SU-DHL-6 (cell line): ENCODE measurements at regions not wholly inside any gene's neighbourhood (a gene's known extent, or its start where the extent isn't known, plus 50 kb on each side); places are given as distances from the start of the nearest gene placed in this dataset.

Experiments used
- H2AFZ ChIP-seq: fragments of 200-600 bp; sonication (generic); 2 replicates; pipeline ENCODE4 v1.6.1; 2014; ENCODE audit warnings: low read depth, mild to moderate bottlenecking, moderate library complexity, mixed read lengths, antibody characterized with exemption, low read length; ENCODE audit not compliant: severe bottlenecking
- H3F3A ChIP-seq: fragments of 200-600 bp; shearing (Covaris generic); 2 replicates; pipeline ENCODE4 v1.6.0; 2016; ENCODE audit warnings: antibody characterized with exemption, mild to moderate bottlenecking; ENCODE audit not compliant: insufficient read depth
- H3K27ac ChIP-seq: fragments of 200-600 bp; sonication (generic); 2 replicates; pipeline ENCODE4 v1.5.1; 2016; ENCODE audit warnings: low read depth, mild to moderate bottlenecking, low read length, moderate library complexity, mixed read lengths
- H3K27me3 ChIP-seq: fragments of 200-600 bp; sonication (generic), shearing (Covaris generic); 2 replicates; pipeline ENCODE4 v1.6.0; 2014; ENCODE audit warnings: mild to moderate bottlenecking, low read length
- H3K36me3 ChIP-seq: fragments of 200-600 bp; sonication (generic); 2 replicates; pipeline ENCODE4 v1.6.1; 2014; ENCODE audit warnings: mild to moderate bottlenecking, low read length, mixed read lengths
- H3K4me2 ChIP-seq: fragments of 300-600, 200-600 bp; shearing (Covaris generic), sonication (generic); 2 replicates; pipeline ENCODE4 v1.6.0; 2014; ENCODE audit warnings: low read length, low read depth, mild to moderate bottlenecking; ENCODE audit not compliant: poor library complexity, severe bottlenecking
- H3K4me3 ChIP-seq: fragments of 200-600 bp; sonication (generic); 2 replicates; pipeline ENCODE4 v1.5.1; 2014; ENCODE audit warnings: antibody characterized with exemption, low read length, mild to moderate bottlenecking, mixed read lengths; ENCODE audit not compliant: insufficient read depth, poor library complexity, severe bottlenecking
- H3K79me2 ChIP-seq: fragments of 200-600 bp; sonication (generic); 2 replicates; pipeline ENCODE4 v1.6.1; 2014; ENCODE audit warnings: mild to moderate bottlenecking, low read length, moderate library complexity; ENCODE audit not compliant: insufficient read depth
- H3K9ac ChIP-seq: fragments of 200-600 bp; sonication (generic); 2 replicates; pipeline ENCODE4 v1.7.0; 2014; ENCODE audit warnings: mild to moderate bottlenecking, low read length
- H3K9me2 ChIP-seq: fragments of 200-600 bp; sonication (generic); replicated peaks from 2 replicates; pipeline ENCODE4 v1.6.1; 2014; ENCODE audit warnings: low read length; ENCODE audit not compliant: insufficient read depth
- H3K9me3 ChIP-seq: fragments of 200-600 bp; sonication (generic); 2 replicates; pipeline ENCODE4 v1.6.1; 2014; ENCODE audit warnings: low read length, mixed read lengths; ENCODE audit not compliant: insufficient read depth
- H4K20me1 ChIP-seq: fragments of 200-600 bp; sonication (generic); 2 replicates; pipeline ENCODE4 v1.6.1; 2014; ENCODE audit warnings: low read depth, mild to moderate bottlenecking, antibody characterized with exemption, low read length, moderate library complexity, mixed read lengths
- CTCF ChIP-seq: fragments of 200-600 bp; sonication (generic); IDR thresholded peaks from one replicate; pipeline ENCODE4 v1.5.1; 2017; ENCODE audit warnings: antibody characterized with exemption, mild to moderate bottlenecking, low read length, moderate library complexity; ENCODE audit not compliant: insufficient read depth, poor library complexity, severe bottlenecking
- EZH2phosphoT487 ChIP-seq: fragments of 200-600 bp; sonication (generic), shearing (Covaris generic); conservative IDR thresholded peaks from 2 replicates; pipeline ENCODE4 v1.6.1; 2018; ENCODE audit warnings: mild to moderate bottlenecking, antibody characterized with exemption, low read length, moderate library complexity, mixed read lengths

GRCh38 chr14:104476437-104476836 lies 103.1 kb upstream of the C14orf180 start:
- Histone ChIP-seq H4K20me1 (no peaks in the 10 kb centered on the region), H3K9me2 (no peaks in the 10 kb centered on the region), H3K4me2 (no peak overlapping the region), H3K4me3 (no peak overlapping the region), H2AFZ (no peak overlapping the region), H3K79me2 (no peaks in the 10 kb centered on the region), H3K9me3 (peaks cover 4% of the 10 kb centered on the region; the same call in 1 of the 2 replicates), H3K27me3 (no peaks in the 10 kb centered on the region), H3F3A (no peaks in the 10 kb centered on the region), H3K27ac (no peak overlapping the region), H3K9ac (no peak overlapping the region), H3K36me3 (no peaks in the 10 kb centered on the region)
- TF ChIP-seq CTCF: no peak
- TF ChIP-seq EZH2phosphoT487: no peak

GRCh38 chr14:104477117-104477623 lies 102.4 kb upstream of the C14orf180 start:
- H3F3A ChIP-seq: no peaks in the 10 kb centered on the region
- peaks cover 5% of the 10 kb centered on the region; the same call in 1 of the 2 replicates for H3K9me3 ChIP-seq
- no peaks in the 10 kb centered on the region for H4K20me1 ChIP-seq
- TF ChIP-seq CTCF: no peak
- no peak for TF ChIP-seq EZH2phosphoT487
- no peak overlapping the region for H3K4me3 ChIP-seq
- no peaks in the 10 kb centered on the region for H3K9me2 ChIP-seq
- H3K79me2 ChIP-seq: no peaks in the 10 kb centered on the region
- H3K27ac ChIP-seq: no peak overlapping the region
- no peaks in the 10 kb centered on the region for H3K36me3 ChIP-seq
- no peak overlapping the region for H3K9ac ChIP-seq
- H3K27me3 ChIP-seq: no peaks in the 10 kb centered on the region
- no peak overlapping the region for H2AFZ ChIP-seq
- H3K4me2 ChIP-seq: no peak overlapping the region

- TF ChIP-seq CTCF (no peak), EZH2phosphoT487 (no peak)
- H3F3A ChIP-seq: no peaks in the 10 kb centered on the region
- H3K27me3 ChIP-seq: no peaks in the 10 kb centered on the region
Observed at GRCh38 chr14:104477666-104478380, 101.7 kb upstream of the C14orf180 start.

More at GRCh38 chr14:104477666-104478380, 101.7 kb upstream of the C14orf180 start:
- Histone ChIP-seq H3K36me3 (no peaks in the 10 kb centered on the region), H4K20me1 (no peaks in the 10 kb centered on the region), H2AFZ (no peak overlapping the region), H3K27ac (no peak overlapping the region), H3K9ac (no peak overlapping the region), H3K79me2 (no peaks in the 10 kb centered on the region), H3K4me3 (no peak overlapping the region), H3K4me2 (no peak overlapping the region), H3K9me2 (no peaks in the 10 kb centered on the region), H3K9me3 (peaks cover 5% of the 10 kb centered on the region; the same call in 1 of the 2 replicates)
